ENCODE measurements at regions not wholly inside any gene's neighbourhood (a gene's known extent, or its start where the extent isn't known, plus 50 kb on each side); places are given as distances from the start of the nearest gene placed in this dataset.

DNA sequence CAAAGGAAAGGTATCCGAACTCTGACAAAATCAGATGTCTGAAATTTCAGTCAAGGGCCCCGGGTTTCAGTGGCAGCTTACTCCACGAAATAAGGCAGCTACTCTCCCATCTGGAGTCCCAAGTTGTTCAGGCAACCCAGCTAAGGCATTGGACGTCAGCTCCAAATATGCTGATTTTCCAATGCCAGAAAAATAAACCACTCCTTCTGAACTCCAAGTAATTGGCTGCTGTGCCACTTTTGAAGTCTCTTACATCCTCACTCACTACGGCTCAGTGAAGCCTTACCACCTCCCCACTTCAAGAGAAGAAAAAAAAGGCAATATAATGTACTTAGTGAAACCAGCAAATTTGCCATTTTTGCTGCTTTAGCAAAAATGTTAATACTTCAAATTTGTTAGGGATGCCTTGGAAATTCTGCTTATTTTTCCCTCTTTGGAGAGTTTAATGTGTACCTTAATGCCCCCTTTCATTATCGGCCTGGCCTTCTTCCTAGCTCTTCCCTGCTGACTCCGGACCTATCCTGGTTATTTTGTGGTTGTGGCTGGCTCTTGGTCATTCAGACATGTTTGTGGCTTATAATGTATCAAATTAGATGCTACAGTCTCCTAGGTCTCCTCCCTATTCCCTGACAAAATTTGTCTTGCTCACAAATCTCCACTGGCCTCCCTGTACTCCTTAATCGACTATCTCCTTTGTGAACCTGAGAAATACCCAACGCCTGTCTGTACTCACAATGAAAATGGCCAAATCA, 589.2 kb upstream of the ZEB2 start:
- Histone ChIP-seq H3K36me3 (ENCODE audit: insufficient read depth in 1 of 2, low read depth in 1 of 2) (no peaks in the 10 kb centered on the region), H3K4me1 (no peaks in the 10 kb centered on the region), H3K27ac (no peak overlapping the region), H3K9me3 (no peaks in the 10 kb centered on the region), H3K27me3 (ENCODE audit: insufficient read depth in 3 of 3, low read length in 2 of 3) (no peaks in the 10 kb centered on the region), H3K4me3 (no peak overlapping the region)
- ATAC-seq, result no peak
- no peak for DNase-seq
- TF ChIP-seq, protein P1, sequence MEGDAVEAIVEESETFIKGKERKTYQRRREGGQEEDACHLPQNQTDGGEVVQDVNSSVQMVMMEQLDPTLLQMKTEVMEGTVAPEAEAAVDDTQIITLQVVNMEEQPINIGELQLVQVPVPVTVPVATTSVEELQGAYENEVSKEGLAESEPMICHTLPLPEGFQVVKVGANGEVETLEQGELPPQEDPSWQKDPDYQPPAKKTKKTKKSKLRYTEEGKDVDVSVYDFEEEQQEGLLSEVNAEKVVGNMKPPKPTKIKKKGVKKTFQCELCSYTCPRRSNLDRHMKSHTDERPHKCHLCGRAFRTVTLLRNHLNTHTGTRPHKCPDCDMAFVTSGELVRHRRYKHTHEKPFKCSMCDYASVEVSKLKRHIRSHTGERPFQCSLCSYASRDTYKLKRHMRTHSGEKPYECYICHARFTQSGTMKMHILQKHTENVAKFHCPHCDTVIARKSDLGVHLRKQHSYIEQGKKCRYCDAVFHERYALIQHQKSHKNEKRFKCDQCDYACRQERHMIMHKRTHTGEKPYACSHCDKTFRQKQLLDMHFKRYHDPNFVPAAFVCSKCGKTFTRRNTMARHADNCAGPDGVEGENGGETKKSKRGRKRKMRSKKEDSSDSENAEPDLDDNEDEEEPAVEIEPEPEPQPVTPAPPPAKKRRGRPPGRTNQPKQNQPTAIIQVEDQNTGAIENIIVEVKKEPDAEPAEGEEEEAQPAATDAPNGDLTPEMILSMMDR (IDR thresholded peaks at IDR 0.05), result no peak
- WGBS, 3 donors, result 69 to 86% (median 71%) methylated on average over 9 of the region's 9 CpGs
- intact Hi-C loops (cut with DNase I), result no loop called here

DNA sequence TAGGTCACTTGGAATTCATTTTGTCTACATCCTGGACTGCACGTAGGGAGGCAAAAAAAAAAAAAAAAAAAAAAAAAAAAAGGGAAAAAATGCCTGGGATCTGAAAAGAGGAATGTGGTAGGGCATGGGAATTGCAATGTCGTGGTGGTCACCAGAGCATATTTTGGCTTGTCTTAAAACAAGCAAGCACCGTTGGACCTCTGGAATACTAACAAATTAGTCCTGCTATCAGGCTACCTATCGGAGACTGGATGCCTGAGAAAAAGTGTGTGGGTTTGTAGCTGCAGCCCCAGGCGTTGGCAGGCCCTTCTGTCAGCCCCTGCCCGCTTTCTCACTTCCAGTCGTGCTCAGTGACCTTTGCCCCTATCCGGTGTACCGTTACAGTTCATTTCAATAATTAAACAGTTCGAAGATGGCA, 588.5 kb upstream of the ZEB2 start:
- intact Hi-C loops (cut with DNase I), result no loop called here
- H3K9me3 ChIP-seq, result no peaks in the 10 kb centered on the region
- no peaks in the 10 kb centered on the region for H3K36me3 ChIP-seq (ENCODE audit: insufficient read depth in 1 of 2, low read depth in 1 of 2)
- no peak overlapping the region for H3K4me3 ChIP-seq
- H3K27me3 ChIP-seq (ENCODE audit: insufficient read depth in 3 of 3, low read length in 2 of 3), result no peaks in the 10 kb centered on the region
- TF ChIP-seq, protein P1 (IDR thresholded peaks at IDR 0.05), result no peak
- H3K4me1 ChIP-seq, result no peaks in the 10 kb centered on the region
- no peak for DNase-seq
- ATAC-seq, result no peak
- H3K27ac ChIP-seq, result no peak overlapping the region
- 51 to 62% (median 56%) methylated on average over 10 of the region's 10 CpGs for WGBS, 3 donors

DNA sequence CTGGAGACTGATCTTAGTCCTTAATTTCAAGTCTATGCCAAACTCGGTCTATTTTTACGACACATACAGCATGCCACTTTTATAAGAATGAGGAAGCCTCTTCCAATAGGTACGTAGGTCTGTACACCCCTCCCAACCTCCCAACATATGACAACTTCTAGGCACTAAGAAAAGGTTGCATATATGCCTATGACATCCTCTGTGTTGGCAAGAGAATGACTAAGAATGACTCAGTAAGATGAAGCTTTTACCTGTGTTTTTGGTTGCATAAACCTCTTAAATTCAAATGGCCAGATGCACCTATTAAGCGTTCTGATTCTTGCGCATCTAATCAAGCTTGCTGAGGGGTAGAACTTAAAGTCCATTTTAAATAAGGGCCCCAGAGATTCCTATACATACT, 586.4 kb upstream of the ZEB2 start:
- Histone ChIP-seq H3K36me3 (ENCODE audit: insufficient read depth in 1 of 2, low read depth in 1 of 2) (no peaks in the 10 kb centered on the region), H3K9me3 (no peaks in the 10 kb centered on the region), H3K4me1 (no peaks in the 10 kb centered on the region), H3K27me3 (ENCODE audit: insufficient read depth in 3 of 3, low read length in 2 of 3) (no peaks in the 10 kb centered on the region), H3K27ac (no peak overlapping the region), H3K4me3 (no peak overlapping the region)
- ATAC-seq, result no peak
- WGBS, 3 donors, result 89 to 93% (median 93%) methylated on average over 5 of the region's 5 CpGs
- TF ChIP-seq, protein P1 (IDR thresholded peaks at IDR 0.05), result no peak
- DNase-seq, result no peak
- intact Hi-C loops (cut with DNase I), result no loop called here

DNA sequence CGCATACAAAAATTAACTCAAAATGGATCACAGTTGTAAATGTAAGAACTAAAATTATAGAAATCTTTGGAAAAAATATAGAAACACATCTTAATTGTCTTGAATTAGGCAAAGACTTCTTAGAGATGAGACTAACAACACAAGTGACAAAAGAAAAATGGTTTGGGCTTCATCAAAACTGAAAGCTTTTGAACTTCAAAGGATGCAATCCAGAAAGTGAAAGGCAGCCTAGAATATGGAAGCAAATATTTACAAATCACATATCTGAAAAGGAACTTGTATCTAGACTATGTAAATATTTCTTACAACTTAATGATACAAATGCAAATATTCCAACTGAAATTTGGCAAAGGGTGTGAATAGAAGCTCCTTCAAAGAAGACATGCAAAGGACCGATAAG, 582.8 kb upstream of the ZEB2 start:
- Histone ChIP-seq H3K27me3 (ENCODE audit: insufficient read depth in 3 of 3, low read length in 2 of 3) (no peaks in the 10 kb centered on the region), H3K4me3 (no peak overlapping the region), H3K9me3 (no peaks in the 10 kb centered on the region), H3K36me3 (ENCODE audit: insufficient read depth in 1 of 2, low read depth in 1 of 2) (no peaks in the 10 kb centered on the region), H3K27ac (no peak overlapping the region), H3K4me1 (no peaks in the 10 kb centered on the region)
- intact Hi-C loops (cut with DNase I), result no loop called here
- ATAC-seq (no peak), DNase-seq (no peak)
- 97 to 100% (median 100%) methylated on average over 2 of the region's 2 CpGs for WGBS, 3 donors
- TF ChIP-seq, protein P1 (IDR thresholded peaks at IDR 0.05), result no peak

DNA sequence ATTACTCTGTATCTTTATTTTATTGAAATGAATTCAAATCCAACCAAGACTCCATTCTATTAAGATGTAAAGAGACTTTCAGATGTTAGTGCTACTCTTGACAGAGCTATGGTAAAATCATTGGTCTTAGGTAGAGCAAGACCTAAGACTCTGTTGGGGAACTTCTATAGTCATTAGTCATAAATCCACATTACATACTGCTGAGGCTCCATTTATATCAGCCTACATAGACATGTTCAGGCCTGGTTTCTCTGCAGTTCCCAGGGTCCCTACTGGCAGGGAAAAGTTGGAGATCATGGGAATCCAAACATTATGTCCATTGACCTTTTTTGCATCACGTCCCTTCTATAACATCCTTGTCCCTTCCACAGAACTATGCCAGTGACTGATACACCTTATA, 580.4 kb upstream of the ZEB2 start:
- Histone ChIP-seq H3K27ac (no peak overlapping the region), H3K4me1 (no peaks in the 10 kb centered on the region), H3K27me3 (ENCODE audit: insufficient read depth in 3 of 3, low read length in 2 of 3) (no peaks in the 10 kb centered on the region), H3K9me3 (no peaks in the 10 kb centered on the region), H3K4me3 (no peak overlapping the region), H3K36me3 (ENCODE audit: insufficient read depth in 1 of 2, low read depth in 1 of 2) (no peaks in the 10 kb centered on the region)
- TF ChIP-seq, protein P1 (IDR thresholded peaks at IDR 0.05), result no peak
- ATAC-seq, result no peak
- WGBS, 3 donors, result 93 to 97% (median 97%) methylated on average over 1 of the region's 1 CpG
- intact Hi-C loops (cut with DNase I), result no loop called here
- DNase-seq, result no peak

Data from psoas muscle (tissue), 7 donors.